Loucy (cell line): ENCODE measurements at regions not wholly inside any gene's neighbourhood (a gene's known extent, or its start where the extent isn't known, plus 50 kb on each side); places are given as distances from the start of the nearest gene placed in this dataset.

ENCODE experiments used
- CTCF ChIP-seq: fragments of 200-600 bp; sonication (generic); conservative IDR thresholded peaks from 2 replicates; pipeline ENCODE4 v1.5.1; 2014; ENCODE audit warnings: mild to moderate bottlenecking, antibody characterized with exemption, low read length
- EZH2phosphoT487 ChIP-seq: fragments of 200-600 bp; IDR thresholded peaks from 2 replicates; pipeline ENCODE4 v1.6.1; 2018; ENCODE audit warnings: antibody characterized with exemption, mild to moderate bottlenecking, moderate library complexity, borderline replicate concordance

GRCh38 chr4:125986307-125986706 lies 671.6 kb downstream of the FAT4 start:
- TF ChIP-seq CTCF: no peak
- no peak for TF ChIP-seq EZH2phosphoT487
